CD4-positive, alpha-beta T cell treated with Interleukin-1 beta for 1 hour (primary cell): ENCODE measurements at regions not wholly inside any gene's neighbourhood (a gene's known extent, or its start where the extent isn't known, plus 50 kb on each side); places are given as distances from the start of the nearest gene placed in this dataset.
A peak's percentile ranks its signal among the peaks of the same experiment; 100 is the strongest.

Source experiments
- DNase-seq, 2 donors: peaks; one replicate each; pipeline ENCODE4 v3.0.0-alpha.2; 2020 to 2022

GRCh38 chr10:69716711-69717560 lies 84.8 kb upstream of the COL13A1 start:
- peak; percentile 22 to 38 for DNase-seq

- no peak for DNase-seq
Observed at GRCh38 chr10:69718951-69719350, 82.8 kb upstream of the COL13A1 start.

DNA sequence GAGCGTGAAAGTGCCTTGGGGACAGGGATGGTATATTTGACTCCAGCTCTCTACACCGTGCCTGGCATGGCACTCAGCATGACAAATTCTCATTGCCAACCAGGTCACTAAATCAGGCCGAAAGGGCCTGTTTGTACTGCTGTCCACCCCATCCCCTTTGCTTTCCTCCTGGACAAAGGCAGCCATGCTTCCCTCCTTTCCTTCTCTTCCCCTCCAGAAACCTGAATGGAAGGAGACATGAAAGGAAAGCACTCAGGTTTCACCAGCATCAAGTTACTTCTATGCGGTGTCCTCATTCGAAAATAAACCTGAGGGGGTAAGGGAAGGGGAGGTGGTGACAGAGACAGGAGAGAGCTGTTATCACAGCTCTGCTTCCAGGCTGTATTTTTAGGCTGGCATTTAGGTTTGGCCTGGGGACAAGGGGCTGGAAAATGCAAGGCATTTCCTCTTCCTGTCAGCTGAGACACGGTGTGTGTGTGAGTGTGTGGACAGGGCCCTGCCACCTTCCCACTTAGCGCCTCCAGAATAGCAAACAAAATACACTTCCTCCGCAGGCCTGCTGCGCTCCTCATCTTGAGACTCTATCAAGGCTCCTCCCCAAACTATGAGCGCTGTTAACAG lies 79.9 kb upstream of the COL13A1 start:
- DNase-seq: no peak

DNA sequence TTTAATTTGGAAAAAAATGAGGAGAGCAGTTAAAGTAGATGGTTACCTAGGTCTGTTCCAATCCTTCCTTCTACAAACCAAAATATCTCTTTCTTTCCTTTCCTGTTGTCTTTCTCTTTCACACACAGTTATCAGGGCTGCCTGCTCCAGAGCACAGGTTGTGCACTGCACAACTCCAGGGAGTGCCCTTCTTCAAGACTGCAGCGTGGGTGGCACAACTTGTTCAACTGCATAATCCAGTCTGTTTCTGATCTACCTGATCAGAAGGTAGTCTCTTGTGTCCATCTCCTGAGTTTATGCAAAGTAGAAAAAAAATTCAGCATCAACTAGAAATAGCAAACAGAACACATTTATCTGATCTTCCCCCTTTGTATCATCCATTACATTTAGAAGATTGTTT lies 78.1 kb upstream of the COL13A1 start:
- no peak for DNase-seq

GRCh38 chr10:69726850-69727249 lies 74.9 kb upstream of the COL13A1 start:
- DNase-seq: no peak

DNA sequence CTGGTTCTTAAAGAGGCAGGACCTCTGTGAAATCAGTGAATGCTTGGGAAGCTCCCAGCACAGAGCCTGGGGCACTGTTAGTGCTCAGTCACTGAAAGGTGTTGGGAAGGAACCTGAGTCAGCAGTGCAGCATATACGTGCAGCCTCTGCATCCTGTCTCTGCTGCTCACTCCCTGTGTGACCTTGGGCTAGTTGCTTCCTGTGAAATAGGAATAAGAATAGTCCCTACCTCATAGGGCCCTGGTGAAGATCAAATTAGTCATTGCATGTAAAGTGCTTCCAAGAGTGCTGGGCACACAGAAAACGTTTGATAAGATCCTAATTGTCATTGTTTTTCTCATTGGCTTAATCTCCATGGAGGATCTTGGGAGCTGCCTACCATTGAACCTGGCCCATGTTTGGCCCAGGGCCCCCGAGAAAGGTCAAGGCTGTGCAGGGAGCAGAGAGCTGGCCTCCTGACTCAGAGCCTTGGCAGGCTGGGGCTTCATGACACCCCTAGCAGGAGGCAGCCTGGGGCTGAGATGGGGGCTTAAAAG lies 73.3 kb upstream of the COL13A1 start:
- no peak for DNase-seq

- DNase-seq: no peak
Observed at GRCh38 chr10:69729326-69730048, 72.2 kb upstream of the COL13A1 start.

- DNase-seq: no peak
Observed at GRCh38 chr10:69730251-69731156, 71.2 kb upstream of the COL13A1 start.

DNA sequence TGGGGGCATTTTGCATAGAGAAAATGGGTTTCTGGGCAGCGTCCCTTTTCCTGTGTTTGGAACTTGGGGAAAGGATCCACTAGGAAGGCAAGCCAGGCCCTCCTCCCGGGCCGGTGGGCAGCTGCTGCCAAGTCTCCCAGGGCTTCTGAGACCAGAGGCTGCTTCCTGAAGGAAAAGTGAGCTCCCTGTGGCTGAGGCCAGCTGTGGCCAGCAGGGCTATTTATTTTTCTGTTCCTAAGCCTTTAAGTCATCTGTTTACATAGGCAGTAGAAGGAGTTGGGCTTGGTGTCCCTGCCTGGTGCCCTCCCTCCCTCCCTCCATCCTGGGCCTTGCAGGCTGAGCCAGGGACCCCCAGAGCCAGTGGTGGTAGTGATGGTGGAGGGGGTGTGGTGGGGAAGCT lies 70.5 kb upstream of the COL13A1 start:
- no peak for DNase-seq

DNA sequence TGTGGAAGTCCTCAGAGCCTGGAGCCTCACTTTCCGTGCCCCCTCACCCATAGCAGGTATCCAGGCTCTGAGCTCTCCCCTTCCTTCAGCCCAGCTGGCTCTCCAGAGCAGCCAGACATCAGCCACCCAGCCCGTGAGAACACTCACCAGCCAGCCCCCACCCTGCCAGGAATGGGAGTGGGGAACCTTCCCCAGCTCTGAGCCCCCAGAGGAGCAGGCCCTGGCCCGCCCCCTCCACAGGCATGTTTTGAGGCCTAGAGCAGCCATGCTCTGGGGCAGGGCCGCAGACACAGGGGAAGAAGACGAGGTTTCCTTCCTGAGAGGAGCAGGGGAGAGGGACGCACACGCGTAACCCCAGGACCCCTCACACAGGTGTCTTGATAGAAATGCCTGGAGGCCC lies 70.0 kb upstream of the COL13A1 start:
- DNase-seq: no peak

GRCh38 chr10:69732147-69732825 lies 69.4 kb upstream of the COL13A1 start:
- no peak for DNase-seq

- DNase-seq: no peak
Observed at GRCh38 chr10:69732826-69733150, 68.9 kb upstream of the COL13A1 start.

DNA sequence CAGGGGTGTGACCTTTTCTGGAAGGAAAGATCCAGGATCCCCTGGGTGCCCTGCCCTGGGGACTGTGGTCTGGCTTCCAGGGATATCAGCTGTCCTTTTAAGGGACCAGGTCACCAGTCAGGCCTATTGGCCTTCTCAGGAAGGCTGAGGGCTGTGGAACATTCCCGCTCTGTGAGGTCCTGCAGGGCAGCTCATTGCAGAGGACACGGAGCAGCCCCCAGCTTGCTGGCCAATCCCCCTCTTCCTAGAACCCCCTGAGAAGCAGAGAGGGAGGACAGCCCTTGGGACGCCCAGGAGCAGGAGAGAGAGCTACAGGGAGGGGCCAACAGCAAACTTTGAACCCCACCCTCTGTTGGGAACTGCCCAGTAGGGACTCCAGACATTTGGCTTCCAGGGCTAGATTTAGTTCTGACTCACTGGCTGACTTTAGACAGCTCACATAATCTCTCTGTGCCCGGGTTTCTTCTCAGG lies 67.9 kb upstream of the COL13A1 start:
- no peak for DNase-seq

DNA sequence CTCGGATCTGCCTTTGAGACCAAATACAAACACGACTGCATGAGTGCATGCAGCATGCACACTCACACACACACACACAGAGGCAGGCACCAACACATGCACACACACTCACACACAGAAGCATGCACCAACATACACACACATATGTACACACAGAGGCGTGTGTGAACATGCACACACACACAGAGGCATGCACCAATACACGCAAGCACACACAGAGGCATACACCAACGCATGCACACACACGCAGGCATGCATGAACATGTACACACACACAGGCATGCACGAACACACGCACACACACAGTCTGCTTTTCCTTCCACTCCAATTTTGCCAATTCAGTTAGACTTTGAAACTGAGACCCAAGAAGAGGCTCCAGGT lies 67.3 kb upstream of the COL13A1 start:
- no peak for DNase-seq

GRCh38 chr10:69734797-69735468 lies 66.8 kb upstream of the COL13A1 start:
- DNase-seq: no peak

DNA sequence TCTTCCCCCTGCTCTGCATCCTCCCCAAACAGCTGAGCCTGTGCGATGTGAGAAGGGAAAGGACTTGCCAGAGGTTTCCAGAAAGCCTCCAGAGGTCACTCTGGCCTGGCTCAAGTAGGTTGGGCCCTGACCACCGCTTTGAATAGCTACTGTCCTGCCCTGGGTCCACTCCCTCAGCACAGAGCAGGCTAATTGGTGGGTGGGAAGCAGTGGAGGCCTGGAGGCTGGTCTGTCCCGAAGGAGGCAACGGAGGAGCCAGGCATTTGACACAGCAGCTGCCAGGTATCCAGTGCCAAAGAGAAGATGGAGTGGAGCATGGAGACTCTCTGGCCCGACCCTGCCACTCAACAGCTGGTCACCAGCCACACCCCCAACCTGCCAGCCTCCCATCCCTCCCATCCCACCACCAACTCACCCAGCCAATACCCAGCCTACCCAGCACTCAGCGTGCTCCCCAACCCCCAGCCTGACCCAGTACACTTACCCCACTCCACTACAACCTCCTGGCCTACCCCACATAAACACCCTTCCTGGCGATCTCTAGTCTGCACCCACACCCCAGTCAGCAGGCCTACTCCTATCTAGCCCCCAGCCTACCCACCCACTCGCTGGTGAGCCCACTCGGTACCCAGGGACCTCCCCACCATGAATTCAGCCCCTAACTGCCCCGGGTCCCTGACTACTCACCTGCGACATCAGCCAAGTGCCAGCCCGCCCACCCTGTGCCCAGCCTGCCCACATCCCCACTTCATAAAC lies 64.6 kb upstream of the COL13A1 start:
- no peak for DNase-seq

DNA sequence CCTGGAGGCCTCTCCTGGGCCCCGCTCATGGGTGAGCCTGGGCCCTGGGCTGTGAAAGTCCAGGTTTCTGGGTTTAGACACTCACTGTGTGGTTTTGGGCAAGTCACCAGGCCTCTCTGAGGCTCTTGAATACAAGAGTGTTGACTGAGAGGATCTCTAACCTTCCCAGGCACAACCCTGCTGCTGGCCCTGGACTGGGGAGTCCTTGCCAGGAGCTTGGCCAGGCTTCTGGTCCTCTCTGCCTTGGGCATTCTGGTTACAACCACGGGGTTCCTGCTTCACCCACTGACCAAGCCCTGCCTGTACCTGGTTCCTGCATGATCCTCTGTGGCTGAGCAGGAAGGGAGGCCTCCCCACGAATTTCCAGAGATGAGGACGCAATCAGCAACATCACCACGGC lies 63.6 kb upstream of the COL13A1 start:
- DNase-seq: no peak

- DNase-seq: no peak
Observed at GRCh38 chr10:69738858-69739435, 62.8 kb upstream of the COL13A1 start.

DNA sequence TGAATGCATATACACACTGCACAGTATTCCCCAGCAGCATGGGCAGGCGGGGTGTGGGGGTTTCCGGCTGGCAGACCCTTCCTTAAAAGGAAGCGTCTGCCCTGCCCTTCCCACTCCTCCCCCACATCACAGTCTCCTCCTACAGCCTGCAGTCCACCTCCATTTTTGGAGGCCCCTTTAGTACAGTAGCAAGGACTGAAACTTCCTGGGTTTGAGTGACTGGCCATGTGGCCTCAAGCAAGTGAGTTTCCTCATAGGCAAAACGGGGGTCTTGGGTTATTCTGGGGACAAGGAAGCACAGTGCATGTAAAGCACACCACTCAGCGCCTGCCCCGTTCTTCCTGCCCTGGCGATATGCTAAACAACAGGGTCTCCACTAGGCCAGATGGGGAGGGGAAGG lies 62.1 kb upstream of the COL13A1 start:
- DNase-seq: no peak

GRCh38 chr10:69740126-69740525 lies 61.6 kb upstream of the COL13A1 start:
- no peak for DNase-seq
